ENCODE measurements at regions not wholly inside any gene's neighbourhood (a gene's known extent, or its start where the extent isn't known, plus 50 kb on each side); places are given as distances from the start of the nearest gene placed in this dataset.

- TF ChIP-seq CTCF (IDR thresholded peaks at IDR 0.05; ENCODE audit: low read depth, low read length, poor library complexity, severe bottlenecking) (no peak), EZH2phosphoT487 (IDR thresholded peaks at IDR 0.05; ENCODE audit: borderline replicate concordance, low read length) (no peak)
Observed at GRCh38 chr18:8496186-8496585, 113.1 kb upstream of the RAB12 start.

Measured in DOHH2 (cell line).